ENCODE measurements at regions not wholly inside any gene's neighbourhood (a gene's known extent, or its start where the extent isn't known, plus 50 kb on each side); places are given as distances from the start of the nearest gene placed in this dataset.

DNA sequence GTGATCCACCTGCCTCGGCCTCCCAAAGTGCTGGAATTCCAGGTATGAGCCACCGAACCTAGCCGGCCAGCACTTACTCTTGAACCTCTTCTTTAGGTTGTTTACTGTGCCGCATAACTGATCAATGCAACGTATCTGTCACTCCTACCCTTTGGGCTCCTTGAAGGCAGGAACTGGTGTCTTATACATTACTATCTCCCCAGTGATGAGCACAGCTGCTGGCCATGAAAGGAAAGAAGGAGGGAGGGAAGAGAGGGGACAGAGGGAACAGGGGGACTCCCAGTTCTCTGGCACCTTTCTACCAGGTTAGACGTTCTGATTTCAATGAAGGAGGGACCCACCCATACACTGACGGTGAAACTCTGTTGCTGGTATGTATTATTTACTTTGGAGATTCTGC lies 111.8 kb upstream of the NANOS1 start:
- DNase-seq (ENCODE audit: low spot score) (no peak), ATAC-seq (ENCODE audit: low FRiP score) (no peak)
- TF ChIP-seq, protein P1, sequence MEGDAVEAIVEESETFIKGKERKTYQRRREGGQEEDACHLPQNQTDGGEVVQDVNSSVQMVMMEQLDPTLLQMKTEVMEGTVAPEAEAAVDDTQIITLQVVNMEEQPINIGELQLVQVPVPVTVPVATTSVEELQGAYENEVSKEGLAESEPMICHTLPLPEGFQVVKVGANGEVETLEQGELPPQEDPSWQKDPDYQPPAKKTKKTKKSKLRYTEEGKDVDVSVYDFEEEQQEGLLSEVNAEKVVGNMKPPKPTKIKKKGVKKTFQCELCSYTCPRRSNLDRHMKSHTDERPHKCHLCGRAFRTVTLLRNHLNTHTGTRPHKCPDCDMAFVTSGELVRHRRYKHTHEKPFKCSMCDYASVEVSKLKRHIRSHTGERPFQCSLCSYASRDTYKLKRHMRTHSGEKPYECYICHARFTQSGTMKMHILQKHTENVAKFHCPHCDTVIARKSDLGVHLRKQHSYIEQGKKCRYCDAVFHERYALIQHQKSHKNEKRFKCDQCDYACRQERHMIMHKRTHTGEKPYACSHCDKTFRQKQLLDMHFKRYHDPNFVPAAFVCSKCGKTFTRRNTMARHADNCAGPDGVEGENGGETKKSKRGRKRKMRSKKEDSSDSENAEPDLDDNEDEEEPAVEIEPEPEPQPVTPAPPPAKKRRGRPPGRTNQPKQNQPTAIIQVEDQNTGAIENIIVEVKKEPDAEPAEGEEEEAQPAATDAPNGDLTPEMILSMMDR (IDR thresholded peaks at IDR 0.05): no peak

DNA sequence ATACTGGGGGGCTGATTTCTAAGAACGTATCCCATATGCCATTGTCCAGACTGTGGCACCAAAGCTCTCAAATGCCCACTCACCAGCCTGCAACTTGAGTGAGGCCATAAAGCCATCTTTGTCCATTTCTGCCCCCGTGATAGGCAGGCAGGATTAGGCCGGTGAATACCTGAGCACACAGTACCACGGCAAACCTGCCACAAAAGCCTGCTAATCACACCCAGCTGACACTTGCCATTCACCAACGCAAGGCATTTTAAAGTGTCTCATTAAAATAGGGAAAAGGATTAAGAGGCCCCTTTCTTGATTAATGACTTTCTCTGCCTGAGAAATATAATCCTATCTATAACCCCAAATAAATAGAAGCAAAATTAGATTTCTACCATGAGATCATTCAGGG lies 111.4 kb upstream of the NANOS1 start:
- DNase-seq (ENCODE audit: low spot score) (no peak), ATAC-seq (ENCODE audit: low FRiP score) (no peak)
- TF ChIP-seq, protein P1 (IDR thresholded peaks at IDR 0.05): no peak

DNA sequence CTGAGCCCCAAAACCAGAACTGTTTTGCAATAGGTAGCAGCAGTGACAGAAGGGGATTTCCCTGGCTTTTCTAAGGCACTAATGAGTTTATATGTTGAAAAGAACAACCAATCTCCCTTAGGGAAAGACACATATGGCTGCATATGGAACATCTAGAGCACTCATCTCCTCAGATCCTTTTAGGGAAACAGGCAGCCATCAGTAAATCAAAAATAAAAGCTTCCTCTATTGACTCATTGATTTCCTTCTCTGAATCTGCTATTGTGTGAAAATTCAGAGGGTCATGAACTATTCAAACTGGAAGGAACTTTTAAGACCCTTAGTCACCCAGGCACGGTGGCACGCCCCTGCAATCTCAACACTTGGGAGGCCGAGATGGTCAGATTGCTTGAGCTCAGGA lies 110.9 kb upstream of the NANOS1 start:
- DNase-seq (ENCODE audit: low spot score) (no peak), ATAC-seq (ENCODE audit: low FRiP score) (no peak)
- TF ChIP-seq, protein P1 (IDR thresholded peaks at IDR 0.05): no peak

DNA sequence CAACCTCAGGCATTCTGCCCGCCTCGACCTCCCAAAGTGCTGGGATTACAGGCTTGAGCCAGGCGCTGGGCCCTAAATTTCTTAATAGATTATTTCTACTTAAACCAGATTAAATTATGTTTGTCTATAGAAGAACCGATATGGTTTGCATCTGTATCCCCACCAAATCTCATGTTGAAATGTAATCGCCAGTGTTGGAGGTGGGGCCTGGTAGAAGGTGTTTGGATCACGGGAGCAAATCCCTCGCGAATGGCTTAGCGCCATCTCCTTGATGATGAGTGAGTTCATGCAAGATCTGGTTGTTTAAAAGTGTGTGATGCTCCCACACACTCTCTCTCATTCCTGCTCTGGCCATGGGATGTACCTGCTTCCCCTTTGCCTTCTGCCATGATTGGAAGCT lies 109.3 kb upstream of the NANOS1 start:
- ATAC-seq (ENCODE audit: low FRiP score) (no peak), DNase-seq (ENCODE audit: low spot score) (no peak)
- TF ChIP-seq, protein P1 (IDR thresholded peaks at IDR 0.05): no peak

DNA sequence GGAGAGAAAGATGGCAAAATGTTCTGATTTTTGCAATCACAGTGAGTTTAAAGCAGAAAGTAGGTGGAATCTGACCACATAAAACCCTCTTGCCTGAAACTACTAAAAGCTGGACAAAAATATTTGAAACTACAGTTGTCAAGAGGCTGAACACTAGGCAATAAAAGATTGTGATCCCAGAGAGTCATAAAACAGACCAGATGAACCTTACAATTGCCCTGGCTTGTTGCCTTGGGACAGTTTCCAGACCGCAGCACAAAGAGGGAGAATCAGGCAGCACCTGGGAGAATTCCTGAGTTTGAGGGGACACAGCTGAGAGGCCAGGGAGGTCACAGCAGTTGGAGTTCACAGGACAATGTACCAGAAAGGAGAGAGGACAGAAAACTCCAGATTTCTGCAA lies 107.3 kb upstream of the NANOS1 start:
- TF ChIP-seq, protein P1 (IDR thresholded peaks at IDR 0.05): no peak
- DNase-seq (ENCODE audit: low spot score): no peak
- ATAC-seq (ENCODE audit: low FRiP score): no peak

DNA sequence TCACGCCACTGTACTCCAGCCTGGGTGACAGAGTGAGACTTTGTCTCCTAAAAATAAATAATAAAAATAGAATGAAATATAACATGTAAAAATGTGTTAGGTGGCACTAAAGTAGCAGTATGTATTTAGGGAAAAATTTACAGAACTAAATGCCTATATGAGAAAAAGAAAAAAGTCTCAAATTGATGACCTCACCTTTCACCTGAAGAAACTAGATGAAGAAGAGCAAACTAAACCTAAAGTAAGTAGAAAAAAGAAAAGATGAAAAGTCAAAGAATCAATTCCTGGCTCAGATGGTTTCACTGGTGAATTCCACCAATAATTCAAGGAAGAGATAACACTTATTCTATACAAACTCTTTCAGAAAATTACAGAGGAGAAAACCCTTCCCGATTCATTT lies 106.5 kb upstream of the NANOS1 start:
- DNase-seq (ENCODE audit: low spot score): no peak
- TF ChIP-seq, protein P1 (IDR thresholded peaks at IDR 0.05): no peak
- ATAC-seq (ENCODE audit: low FRiP score): no peak

DNA sequence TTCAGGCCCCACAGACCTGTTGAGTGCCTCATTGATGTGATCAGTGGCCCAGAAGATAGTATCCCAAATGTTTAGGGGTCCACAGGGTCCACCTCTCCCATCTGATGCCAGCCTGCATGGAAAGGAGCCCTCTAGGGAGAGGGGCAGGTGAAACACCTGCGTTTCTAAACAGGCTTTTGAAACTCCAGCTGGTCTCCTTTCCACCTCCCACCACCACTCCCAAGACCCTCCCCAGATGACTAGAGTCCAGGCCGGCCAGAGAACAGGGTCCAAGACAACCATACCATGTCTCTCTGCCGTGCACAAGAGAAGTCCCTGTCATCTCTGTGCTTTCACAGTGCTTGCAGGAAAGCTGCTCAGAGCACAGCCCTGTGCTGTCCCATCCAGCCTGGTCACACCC lies 105.0 kb upstream of the NANOS1 start:
- DNase-seq (ENCODE audit: low spot score) (no peak), ATAC-seq (ENCODE audit: low FRiP score) (no peak)
- TF ChIP-seq, protein P1 (IDR thresholded peaks at IDR 0.05): no peak

Measured in omental fat pad (tissue), 3 donors.